ENCODE measurements at regions not wholly inside any gene's neighbourhood (a gene's known extent, or its start where the extent isn't known, plus 50 kb on each side); places are given as distances from the start of the nearest gene placed in this dataset.

DNA sequence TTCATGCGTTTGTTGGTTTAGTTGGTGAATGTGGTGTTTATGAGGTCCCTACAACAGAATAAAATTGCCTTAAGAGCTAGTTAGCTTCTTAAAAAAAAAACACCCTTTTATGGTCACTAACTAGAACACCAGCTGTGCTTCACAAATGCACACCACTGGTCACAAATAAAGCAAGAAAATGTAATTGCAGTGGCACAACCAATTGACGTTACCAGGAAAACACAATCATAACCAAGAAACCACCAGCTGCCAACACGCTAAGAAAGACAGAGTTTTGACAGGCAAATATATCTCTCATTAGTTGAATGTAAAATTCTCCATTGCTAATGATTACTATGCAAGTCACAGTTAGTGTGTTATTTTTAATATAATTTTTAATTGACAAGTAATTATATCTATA, 389.9 kb downstream of the ADAMTS20 start:
- Histone ChIP-seq H3K4me3 (replicated peaks in 1 of 3; ENCODE audit: low read depth in 2 of 3, low read length in 3 of 3) (no peak overlapping the region), H3K4me2 (replicated peaks; ENCODE audit: extremely low read depth, low read length, poor library complexity, severe bottlenecking) (no peak overlapping the region), H3K9me3 (replicated peaks in 1 of 2; ENCODE audit: control insufficient read depth in 1 of 2, insufficient read depth in 1 of 2, low read length in 2 of 2) (peaks cover 3 to 4% of the 10 kb centered on the region in 2 donors), H2AFZ (ENCODE audit: insufficient read depth, low read depth, low read length, poor library complexity, severe bottlenecking) (no peak overlapping the region), H3K79me2 (ENCODE audit: insufficient read depth, low read length) (no peaks in the 10 kb centered on the region), H3K4me1 (ENCODE audit: control insufficient read depth in 1 of 2, insufficient read depth in 2 of 2, low read length in 2 of 2) (no peaks in the 10 kb centered on the region), H3K27ac (ENCODE audit: low read depth in 1 of 2, low read length in 2 of 2) (no peak overlapping the region), H3K27me3 (ENCODE audit: control insufficient read depth in 2 of 2, insufficient read depth in 2 of 2, low read length in 2 of 2) (no peaks in the 10 kb centered on the region), H4K20me1 (ENCODE audit: insufficient read depth, low read length) (no peaks in the 10 kb centered on the region), H3K9ac (ENCODE audit: insufficient read depth, low read length, poor library complexity, severe bottlenecking) (no peak overlapping the region), H3K36me3 (replicated peaks in 1 of 2; ENCODE audit: control insufficient read depth in 1 of 2, insufficient read depth in 2 of 2, low read length in 2 of 2) (no peaks in the 10 kb centered on the region)
- H3K36me3 Mint-ChIP-seq: no peaks in the 10 kb centered on the region
- no peak overlapping the region for H3K4me3 Mint-ChIP-seq
- intact Hi-C loops (cut with micrococcal nuclease): no loop called here
- no peak overlapping the region for H3K27ac Mint-ChIP-seq
- no peak for DNase-seq
- TF ChIP-seq, protein P1, sequence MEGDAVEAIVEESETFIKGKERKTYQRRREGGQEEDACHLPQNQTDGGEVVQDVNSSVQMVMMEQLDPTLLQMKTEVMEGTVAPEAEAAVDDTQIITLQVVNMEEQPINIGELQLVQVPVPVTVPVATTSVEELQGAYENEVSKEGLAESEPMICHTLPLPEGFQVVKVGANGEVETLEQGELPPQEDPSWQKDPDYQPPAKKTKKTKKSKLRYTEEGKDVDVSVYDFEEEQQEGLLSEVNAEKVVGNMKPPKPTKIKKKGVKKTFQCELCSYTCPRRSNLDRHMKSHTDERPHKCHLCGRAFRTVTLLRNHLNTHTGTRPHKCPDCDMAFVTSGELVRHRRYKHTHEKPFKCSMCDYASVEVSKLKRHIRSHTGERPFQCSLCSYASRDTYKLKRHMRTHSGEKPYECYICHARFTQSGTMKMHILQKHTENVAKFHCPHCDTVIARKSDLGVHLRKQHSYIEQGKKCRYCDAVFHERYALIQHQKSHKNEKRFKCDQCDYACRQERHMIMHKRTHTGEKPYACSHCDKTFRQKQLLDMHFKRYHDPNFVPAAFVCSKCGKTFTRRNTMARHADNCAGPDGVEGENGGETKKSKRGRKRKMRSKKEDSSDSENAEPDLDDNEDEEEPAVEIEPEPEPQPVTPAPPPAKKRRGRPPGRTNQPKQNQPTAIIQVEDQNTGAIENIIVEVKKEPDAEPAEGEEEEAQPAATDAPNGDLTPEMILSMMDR (IDR thresholded peaks at IDR 0.05): no peak
- H3K4me1 Mint-ChIP-seq: no peaks in the 10 kb centered on the region
- H3K27me3 Mint-ChIP-seq (ENCODE audit: low read depth in 3 of 3): peaks cover 0 to 2% (median 2%) of the 10 kb centered on the region in 3 donors
- WGBS (ENCODE audit: insufficient coverage): no CpG with 5 or more reads among the region's 3 CpGs
- peaks cover under 1 to 13% (median 5%) of the 10 kb centered on the region in 7 donors for H3K9me3 Mint-ChIP-seq

DNA sequence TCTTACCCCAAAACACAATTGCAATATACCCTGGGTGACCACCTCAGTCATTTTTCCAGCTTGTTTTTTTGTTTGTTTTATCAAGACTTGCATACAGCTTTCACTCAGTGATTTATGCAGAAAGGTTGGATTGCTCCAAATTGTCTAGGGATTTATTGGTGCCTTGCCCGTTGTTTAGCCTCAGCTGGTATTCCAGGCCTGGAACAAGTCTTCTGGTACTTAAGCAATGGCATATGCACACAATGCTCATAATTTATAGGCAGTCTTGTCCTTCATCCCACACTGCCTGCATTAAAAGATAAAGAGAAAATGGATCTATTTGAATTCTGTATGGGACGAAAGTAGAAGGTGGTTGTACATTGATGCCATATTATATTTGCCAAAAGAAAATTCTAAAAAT, 392.5 kb downstream of the ADAMTS20 start:
- Histone ChIP-seq H3K4me2 (replicated peaks; ENCODE audit: extremely low read depth, low read length, poor library complexity, severe bottlenecking) (no peak overlapping the region), H3K27ac (ENCODE audit: low read depth in 1 of 2, low read length in 2 of 2) (no peak overlapping the region), H3K9me3 (replicated peaks in 1 of 2; ENCODE audit: control insufficient read depth in 1 of 2, insufficient read depth in 1 of 2, low read length in 2 of 2) (peaks cover 3 to 4% of the 10 kb centered on the region in 2 donors), H3K36me3 (replicated peaks in 1 of 2; ENCODE audit: control insufficient read depth in 1 of 2, insufficient read depth in 2 of 2, low read length in 2 of 2) (no peaks in the 10 kb centered on the region), H3K4me1 (ENCODE audit: control insufficient read depth in 1 of 2, insufficient read depth in 2 of 2, low read length in 2 of 2) (no peaks in the 10 kb centered on the region), H4K20me1 (ENCODE audit: insufficient read depth, low read length) (no peaks in the 10 kb centered on the region), H3K9ac (ENCODE audit: insufficient read depth, low read length, poor library complexity, severe bottlenecking) (no peak overlapping the region), H3K79me2 (ENCODE audit: insufficient read depth, low read length) (no peaks in the 10 kb centered on the region), H3K4me3 (replicated peaks in 1 of 3; ENCODE audit: low read depth in 2 of 3, low read length in 3 of 3) (no peak overlapping the region), H2AFZ (ENCODE audit: insufficient read depth, low read depth, low read length, poor library complexity, severe bottlenecking) (no peak overlapping the region), H3K27me3 (ENCODE audit: control insufficient read depth in 2 of 2, insufficient read depth in 2 of 2, low read length in 2 of 2) (no peaks in the 10 kb centered on the region)
- DNase-seq: no peak
- TF ChIP-seq, protein P1 (IDR thresholded peaks at IDR 0.05): no peak
- peaks cover 0 to 16% (median 5%) of the 10 kb centered on the region in 7 donors for H3K9me3 Mint-ChIP-seq
- no peaks in the 10 kb centered on the region for H3K4me1 Mint-ChIP-seq
- no peak overlapping the region for H3K27ac Mint-ChIP-seq
- WGBS (ENCODE audit: insufficient coverage): 100% methylated on average over 1 of the region's 2 CpGs
- intact Hi-C loops (cut with micrococcal nuclease): no loop called here
- no peak overlapping the region for H3K4me3 Mint-ChIP-seq
- H3K36me3 Mint-ChIP-seq: no peaks in the 10 kb centered on the region
- peaks cover 0 to 2% (median 0%) of the 10 kb centered on the region in 3 donors for H3K27me3 Mint-ChIP-seq (ENCODE audit: low read depth in 3 of 3)
